ENCODE measurements at regions not wholly inside any gene's neighbourhood (a gene's known extent, or its start where the extent isn't known, plus 50 kb on each side); places are given as distances from the start of the nearest gene placed in this dataset.
A peak's percentile ranks its signal among the peaks of the same experiment; 100 is the strongest.

GRCh38 chr12:66852765-66853164 lies 173.9 kb upstream of the GRIP1 start:
- DNase-seq = no peak

GRCh38 chr12:66859751-66860440 lies 181.0 kb upstream of the GRIP1 start:
- DNase-seq = no peak

GRCh38 chr12:66860752-66861750 lies 182.2 kb upstream of the GRIP1 start:
- DNase-seq = peak; percentile 43

GRCh38 chr12:66862356-66862985 lies 183.6 kb upstream of the GRIP1 start:
- no peak for DNase-seq

DNA sequence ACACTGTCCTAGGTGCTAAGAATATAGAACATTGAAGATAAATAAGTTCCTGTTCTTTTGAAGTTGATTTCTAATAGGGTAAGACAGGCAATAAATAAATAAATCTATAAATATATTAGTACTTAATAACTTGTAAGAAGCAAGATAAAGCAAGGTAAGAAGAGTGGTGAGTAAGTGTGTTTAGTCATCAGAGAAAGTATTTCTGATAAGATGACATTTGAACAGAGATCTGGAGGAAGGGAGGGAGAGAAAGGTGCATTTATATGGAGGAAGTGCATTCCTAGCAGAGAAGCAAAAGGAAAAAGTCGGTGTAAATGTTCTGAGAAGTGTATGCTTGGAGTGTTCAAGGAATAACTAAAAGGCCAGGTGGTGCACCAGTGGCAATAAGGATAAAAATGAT lies 184.4 kb upstream of the GRIP1 start:
- no peak for DNase-seq

DNA sequence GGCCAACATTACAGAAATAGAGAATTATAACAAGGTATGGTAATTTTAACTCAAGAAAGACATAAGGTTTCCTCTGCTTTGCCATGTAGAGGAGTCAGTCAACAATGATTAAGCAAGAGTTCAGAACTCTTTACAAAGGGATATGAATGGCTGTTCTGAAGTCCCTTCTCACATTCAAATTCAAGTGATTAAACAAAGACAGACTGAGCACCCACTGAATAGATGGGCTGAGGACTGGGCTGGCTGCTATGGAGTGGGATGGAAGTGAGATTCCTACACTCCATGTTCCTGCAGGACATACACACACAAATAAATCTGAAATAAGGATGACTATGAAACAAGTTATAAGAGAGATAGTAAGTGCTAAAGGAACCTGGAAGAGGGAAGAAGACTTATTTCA lies 199.0 kb upstream of the GRIP1 start:
- no peak for DNase-seq

DNA sequence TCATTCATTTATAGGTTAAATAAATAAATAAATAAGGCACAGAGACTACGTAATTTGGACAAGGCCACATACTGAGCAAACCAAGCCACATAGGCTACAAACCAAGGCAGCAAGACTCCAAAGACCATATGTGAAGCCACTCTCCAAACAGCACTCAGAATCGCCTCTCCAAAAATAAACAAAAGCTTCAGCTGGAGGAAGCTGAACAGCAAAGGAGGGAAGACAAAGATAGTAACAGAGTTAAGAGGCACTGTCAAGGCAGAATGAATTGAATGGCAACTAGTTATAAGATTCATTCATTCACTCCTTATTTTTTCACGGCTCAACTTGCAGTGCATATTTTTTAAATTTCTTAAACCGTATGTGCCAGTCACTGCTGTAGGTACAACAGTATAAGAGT lies 200.5 kb upstream of the GRIP1 start:
- DNase-seq = no peak

DNA sequence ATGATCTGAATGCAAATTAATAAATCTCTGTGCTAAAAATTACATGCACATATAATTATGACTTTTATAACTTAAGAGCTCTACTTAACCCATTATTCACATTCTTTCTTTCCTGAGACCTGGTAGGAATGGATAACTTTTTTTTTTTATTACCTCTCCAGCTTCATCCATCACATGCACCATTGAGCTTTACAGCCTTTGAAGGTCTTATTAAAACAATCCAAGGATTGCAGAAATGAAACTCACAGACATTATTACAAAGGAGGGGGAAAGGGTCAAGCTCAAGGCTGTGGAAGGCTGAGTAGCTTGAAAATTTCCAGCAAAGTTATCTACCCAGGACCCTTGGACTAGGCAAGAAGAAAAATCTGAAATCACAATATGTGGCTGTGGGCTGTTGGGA lies 202.5 kb upstream of the GRIP1 start:
- DNase-seq = no peak

- no peak for DNase-seq
These were observed 205.2 kb upstream of the GRIP1 start for GRCh38 chr12:66884091-66884490.

GRCh38 chr12:66885115-66885875 lies 206.4 kb upstream of the GRIP1 start:
- DNase-seq = no peak

GRCh38 chr12:66896797-66897196 lies 217.9 kb upstream of the GRIP1 start:
- DNase-seq = no peak

GRCh38 chr12:66898700-66899469 lies 220.0 kb upstream of the GRIP1 start:
- no peak for DNase-seq

GRCh38 chr12:66899588-66899987 lies 220.7 kb upstream of the GRIP1 start:
- DNase-seq = no peak

DNA sequence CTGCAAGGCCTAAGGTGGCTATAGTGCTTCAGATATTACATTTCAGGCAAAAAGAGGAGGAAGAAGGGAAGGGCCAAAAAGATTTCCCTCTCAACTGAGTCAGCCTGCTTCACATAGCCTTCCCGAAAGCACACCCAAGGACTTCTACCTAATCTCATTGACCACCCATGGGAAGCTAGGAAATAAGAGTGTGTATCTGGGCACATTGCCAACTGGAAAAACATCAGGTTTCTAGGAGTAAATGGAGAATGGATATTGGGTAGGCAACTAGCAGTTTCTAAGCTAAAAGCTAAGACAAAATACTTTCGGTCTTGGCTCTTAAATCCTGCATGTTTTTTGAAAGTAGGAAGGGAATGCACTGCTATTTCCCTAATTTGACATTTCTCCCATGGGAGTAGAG lies 221.7 kb upstream of the GRIP1 start:
- DNase-seq = no peak

DNA sequence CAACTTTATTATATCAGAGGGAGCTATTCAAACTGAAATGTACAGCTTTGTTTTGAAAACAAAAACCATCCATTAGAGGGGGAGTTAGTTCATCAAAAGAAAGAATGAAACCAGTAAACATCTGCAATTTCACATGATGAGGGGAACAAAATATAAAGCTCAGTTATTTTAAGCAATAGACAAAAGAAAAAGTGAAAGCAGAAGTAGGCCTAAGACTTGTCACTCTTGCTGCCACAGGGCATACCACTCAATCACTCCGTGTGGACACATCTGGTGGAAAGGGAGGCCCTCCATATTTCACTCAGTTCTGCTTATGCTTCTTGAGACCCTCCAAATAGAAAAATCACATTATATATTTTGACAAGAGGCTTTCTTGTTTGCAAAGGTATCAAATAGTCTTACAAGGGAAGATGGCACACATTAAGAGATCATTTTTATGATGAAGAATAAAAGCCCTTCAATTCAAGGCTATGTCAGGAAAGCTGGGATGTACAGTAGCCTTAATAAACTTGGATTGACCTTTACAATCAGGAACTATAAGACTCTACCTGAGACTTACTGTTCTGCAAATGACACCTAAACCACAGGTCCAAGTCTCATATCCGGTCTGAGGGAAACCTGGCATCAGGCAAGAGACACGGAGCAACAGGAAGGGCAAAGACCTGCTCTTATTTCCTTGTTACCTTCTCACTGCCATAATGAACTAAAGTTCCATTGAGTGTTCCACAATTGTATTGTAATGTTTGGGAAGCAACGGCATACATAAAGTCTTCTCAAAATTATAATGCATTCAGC lies 222.5 kb upstream of the GRIP1 start:
- no peak for DNase-seq

DNA sequence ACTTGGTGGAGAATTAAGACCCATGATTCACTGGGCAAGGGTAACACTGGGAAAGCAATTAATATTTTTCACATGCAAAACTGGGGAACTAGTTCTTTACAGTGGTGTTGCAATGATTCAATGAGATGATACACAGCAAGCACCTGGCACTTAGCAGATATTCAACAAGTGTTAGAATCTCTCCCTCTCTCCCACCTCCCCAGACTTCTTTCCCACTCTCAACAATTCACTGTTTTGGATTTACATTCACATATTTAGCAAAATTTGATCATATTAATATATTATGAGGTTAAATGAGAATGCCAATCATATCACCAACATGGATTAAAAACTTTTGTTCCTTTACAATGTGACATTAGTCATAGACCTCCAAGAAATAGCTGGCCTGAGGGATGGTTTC lies 223.1 kb upstream of the GRIP1 start:
- no peak for DNase-seq

GRCh38 chr12:66903782-66904396 lies 225.0 kb upstream of the GRIP1 start:
- DNase-seq = no peak

DNA sequence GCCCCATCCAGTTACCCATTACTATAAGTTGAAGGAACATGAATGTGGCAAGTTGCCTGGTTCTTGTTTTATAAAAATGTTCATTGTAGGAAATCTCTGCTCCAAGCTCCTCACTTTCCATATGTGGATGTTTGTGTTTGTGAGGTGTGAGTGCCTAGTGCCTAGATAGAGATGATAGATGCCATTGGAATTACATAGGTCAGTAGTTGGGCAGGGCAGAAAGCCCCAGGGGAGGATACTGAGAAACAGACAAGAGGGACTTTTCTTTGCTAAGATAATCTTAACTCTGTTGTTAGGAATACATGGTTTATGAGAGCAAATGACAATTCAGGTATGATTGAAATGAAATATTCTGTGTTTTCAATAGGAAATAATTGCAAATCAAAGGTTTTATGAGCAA lies 226.3 kb upstream of the GRIP1 start:
- no peak for DNase-seq

DNA sequence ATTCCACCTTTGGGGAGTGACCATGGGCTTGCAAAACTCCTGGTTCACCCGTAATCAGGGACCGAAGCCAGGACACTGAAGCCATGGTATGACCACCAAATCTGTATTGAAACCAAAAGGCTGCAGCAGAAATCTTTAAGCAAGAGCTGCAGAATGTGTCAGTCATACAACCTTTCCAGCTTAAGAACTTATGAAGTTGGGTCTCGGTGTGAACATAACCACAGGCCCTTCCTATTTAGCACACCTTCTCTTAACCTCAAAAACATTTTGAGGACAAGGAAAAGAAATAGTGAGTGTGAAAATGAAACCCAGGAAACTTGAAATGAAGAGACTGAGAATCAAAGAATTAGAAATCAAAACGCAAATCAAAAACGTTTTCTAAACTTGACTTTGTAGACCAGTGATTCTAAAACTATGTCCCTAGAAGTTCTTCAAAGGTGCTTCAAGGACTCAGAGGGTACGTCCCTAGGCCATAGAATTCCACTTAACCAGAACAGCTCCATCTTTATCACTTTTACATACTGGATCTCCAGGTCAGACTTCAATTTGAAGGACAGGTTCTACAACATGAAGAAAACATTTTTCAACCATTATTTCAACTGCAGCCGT lies 231.6 kb upstream of the GRIP1 start:
- no peak for DNase-seq

DNA sequence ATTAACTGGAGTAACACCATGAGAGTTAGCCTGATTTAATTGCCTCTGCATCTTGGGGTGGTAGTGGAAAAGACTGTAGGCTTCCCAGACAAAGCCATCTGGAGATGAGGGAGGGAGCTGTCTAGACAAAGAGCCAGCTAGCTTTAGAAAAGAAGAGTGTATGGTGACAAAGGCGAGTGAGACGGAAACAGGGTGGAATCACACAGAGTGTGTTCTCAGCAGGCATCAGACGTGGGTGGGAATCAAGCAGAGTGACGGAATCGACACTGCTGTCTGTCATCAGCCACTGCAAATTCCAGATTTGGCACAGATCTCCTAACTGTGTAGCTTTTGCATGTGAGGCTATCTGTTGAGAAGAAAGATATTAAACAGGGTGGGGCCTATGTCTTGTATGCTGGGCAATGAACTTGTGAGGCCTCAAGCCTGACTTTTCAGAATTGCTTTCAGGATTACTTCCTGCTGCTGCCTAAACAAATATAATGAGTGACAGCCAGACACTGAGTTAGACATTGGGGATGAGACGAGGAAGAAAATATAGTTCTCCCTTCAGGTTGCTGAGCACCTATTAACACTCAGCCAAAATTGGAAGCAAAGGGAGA lies 236.5 kb upstream of the GRIP1 start:
- no peak for DNase-seq
